Nucleus accumbens (tissue), 56 donors: ENCODE measurements at regions not wholly inside any gene's neighbourhood (a gene's known extent, or its start where the extent isn't known, plus 50 kb on each side); places are given as distances from the start of the nearest gene placed in this dataset.
A peak's percentile ranks its signal among the peaks of the same experiment; 100 is the strongest.
"Not testable (repeated sequence)": the region's sequence is repeated elsewhere in the genome, so short reads cannot be mapped to it uniquely, and the experiment has no call there.

Source experiments
- DNase-seq, 56 donors: peaks; one replicate each; lab custom pipeline; 2025; lab: John Stamatoyannopoulos, UW

DNA sequence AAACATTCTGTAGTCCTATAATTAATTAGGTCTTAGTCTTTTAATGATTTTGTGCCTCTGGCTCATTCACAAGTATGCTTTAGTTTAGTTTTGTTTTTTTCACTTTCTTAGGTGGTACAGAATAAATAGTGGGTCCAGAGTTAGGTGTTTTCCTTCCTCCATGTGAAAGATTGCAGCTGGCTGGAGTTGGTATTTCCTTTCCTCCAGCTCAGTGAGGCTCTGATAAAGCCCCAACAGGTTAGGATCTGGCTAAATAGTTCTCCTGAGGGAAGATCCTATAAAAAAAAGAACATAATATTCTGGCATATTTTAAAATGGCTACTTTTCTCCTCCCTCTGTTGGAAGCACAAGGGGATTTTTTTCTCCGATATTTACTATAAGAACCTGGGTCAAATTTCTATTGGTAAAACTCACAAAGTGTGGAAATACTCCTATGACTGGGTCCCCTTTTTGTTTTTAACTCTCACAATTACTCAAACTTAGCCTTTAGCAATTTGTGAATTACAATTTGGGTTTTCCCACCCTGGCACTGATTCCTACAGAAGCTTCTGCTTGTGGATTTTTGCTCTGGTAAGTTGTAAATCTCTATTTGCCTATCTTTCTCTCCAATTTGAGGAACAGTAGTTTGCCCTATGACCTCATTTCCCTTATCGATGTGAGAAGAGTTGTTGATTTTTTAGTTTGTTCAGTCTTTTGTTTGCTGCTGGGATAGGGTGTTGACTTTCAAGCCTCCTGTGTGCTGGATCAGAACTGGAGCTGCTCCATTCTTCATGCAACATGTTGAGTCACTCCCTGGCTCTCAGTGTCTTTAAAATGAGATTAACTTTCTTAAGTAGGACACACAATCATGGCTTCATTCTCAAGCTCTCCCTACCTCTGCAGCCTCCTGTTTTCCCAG lies 500.9 kb downstream of the RNF144A start:
- no peak for DNase-seq

GRCh38 chr2:7419186-7419585 lies 502.0 kb downstream of the RNF144A start:
- DNase-seq = no peak

DNA sequence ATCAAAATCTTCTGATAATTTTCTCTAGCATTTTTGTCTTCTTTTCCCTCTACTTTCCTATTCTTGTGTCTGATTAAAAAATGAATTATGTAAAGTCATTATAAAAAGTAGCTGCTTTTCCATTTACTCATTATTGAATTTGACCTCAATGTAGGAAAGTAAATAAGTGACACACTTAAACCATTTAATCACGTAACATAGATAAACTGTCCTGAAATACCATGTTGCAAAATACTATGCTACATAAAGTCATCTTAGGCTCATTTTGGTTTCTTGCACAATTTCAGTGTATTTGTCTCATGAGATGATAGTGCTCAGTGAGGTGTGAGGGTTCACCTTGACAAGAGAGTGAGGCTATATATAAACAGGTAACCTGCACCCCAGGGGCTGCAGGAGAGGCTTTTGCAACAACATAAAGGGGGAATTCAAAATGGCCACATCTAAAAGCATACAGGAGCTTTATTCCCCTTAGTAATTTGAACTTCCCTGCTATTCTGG lies 502.7 kb downstream of the RNF144A start:
- DNase-seq = no peak

- DNase-seq = no peak
Measured at GRCh38 chr2:7420530-7420929, 503.3 kb downstream of the RNF144A start.

DNA sequence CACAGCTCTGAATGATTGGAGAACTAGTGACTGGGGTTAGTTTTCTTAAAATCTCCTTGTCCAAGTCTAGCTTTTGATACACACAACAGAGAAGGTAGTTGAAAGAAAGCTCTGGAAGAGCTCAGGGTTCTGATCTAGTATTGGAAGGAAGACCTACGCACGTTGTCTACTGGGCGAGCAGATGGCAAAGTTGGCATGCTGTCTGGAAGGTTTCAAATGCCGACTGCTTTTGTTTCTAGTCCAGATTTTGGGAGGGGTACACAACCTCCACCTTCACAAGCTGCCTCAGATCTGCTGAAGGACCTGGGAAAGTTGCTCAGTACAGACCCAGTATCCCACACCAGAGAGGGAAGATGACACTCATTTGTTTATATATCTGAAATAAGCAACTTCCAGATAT lies 507.3 kb downstream of the RNF144A start:
- DNase-seq = no peak

GRCh38 chr2:7427293-7428060 lies 510.3 kb downstream of the RNF144A start:
- peak in 4 of 56 donors; percentile 0 to 4 (median 2) for DNase-seq

- DNase-seq = no peak
Measured at GRCh38 chr2:7428454-7429204, 511.4 kb downstream of the RNF144A start.

GRCh38 chr2:7429733-7430132 lies 512.5 kb downstream of the RNF144A start:
- no peak for DNase-seq

- DNase-seq = no peak
Measured at GRCh38 chr2:7430421-7430868, 513.2 kb downstream of the RNF144A start.

GRCh38 chr2:7430869-7431641 lies 513.8 kb downstream of the RNF144A start:
- DNase-seq = peak in 21 of 56 donors; percentile 1 to 54 (median 8)

- DNase-seq = no peak
Measured at GRCh38 chr2:7432436-7432835, 515.2 kb downstream of the RNF144A start.

GRCh38 chr2:7436096-7436906 lies 519.1 kb downstream of the RNF144A start:
- no peak for DNase-seq

DNA sequence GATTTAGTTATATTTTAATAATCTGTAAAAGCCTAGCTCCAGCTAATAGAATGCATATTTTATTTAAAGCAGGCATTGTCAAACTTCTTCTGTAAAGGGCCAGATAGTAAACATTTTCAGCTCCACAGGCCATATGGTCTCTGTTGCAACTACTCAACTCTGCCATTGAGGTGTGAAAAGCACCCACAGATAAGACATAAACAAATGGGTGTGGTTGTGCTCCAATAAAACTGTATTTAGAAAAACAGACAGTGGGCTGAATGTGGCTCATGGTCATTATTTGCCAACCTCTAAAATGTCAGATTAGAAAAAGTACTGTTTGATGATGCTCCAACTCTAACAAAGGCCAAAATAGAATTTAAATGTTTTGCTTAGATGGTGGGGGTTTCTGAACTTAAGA lies 519.9 kb downstream of the RNF144A start:
- DNase-seq = no peak

DNA sequence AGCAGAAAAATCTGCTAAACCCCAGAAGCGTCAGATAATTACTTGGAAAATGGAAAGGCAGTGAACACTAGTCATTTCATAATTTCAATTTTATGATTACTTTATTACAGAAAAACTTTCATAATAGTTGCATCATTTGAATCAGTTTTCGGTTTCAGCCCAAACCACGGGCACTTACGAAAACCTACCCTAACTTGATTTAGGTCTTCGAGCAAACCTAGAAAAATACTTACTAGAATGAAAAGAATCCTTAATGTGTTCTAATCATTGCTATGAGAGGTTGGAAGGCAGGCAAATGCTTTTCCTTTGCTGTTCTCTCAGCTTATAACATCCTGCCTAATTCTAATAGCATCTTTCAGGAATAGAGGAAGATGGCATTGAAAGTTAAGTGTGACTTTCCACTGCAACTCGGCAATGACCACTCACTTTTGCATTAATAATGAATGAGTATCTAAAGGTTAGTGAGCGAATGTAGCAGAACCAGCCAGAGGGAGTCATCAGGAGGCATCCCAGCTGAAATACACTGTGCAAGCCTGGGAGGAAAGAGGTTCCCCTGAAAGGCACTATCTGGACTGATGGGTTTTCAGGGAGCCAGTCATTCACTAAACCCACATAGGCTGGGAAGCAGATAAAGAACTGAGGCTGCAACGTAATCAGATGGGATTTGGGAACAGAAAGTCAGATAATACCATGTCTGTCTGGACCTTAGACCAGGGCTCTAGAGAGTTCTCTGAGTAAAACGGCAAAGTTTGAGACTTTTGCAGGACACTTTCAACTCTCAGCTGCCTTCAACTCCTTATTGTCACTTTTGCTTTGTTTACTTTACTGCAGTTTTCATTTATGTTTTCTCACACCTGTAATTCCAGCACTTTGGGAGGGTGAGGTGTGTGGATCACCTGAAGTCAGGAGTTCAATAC lies 520.8 kb downstream of the RNF144A start:
- DNase-seq = no peak

GRCh38 chr2:7438855-7439254 lies 521.6 kb downstream of the RNF144A start:
- DNase-seq = no peak

GRCh38 chr2:7440977-7441376 lies 523.8 kb downstream of the RNF144A start:
- DNase-seq = no peak

GRCh38 chr2:7441841-7442240 lies 524.6 kb downstream of the RNF144A start:
- not testable (repeated sequence) for DNase-seq

GRCh38 chr2:7444626-7445025 lies 527.4 kb downstream of the RNF144A start:
- no peak for DNase-seq
